Epithelial cell of proximal tubule (primary cell): ENCODE measurements at regions not wholly inside any gene's neighbourhood (a gene's known extent, or its start where the extent isn't known, plus 50 kb on each side); places are given as distances from the start of the nearest gene placed in this dataset.

Experiments
- DNase-seq: peaks from one replicate; pipeline ENCODE4 v3.0.0-alpha.2; 2011; ENCODE audit warnings: low read depth
- H3K4me3 ChIP-seq: 2 replicates; pipeline ENCODE4 v1.5.1; 2011; ENCODE audit warnings: low read depth, mild to moderate bottlenecking, low read length
- CTCF ChIP-seq: conservative IDR thresholded peaks from 2 replicates; pipeline ENCODE4 v1.5.1; 2012; ENCODE audit warnings: low read depth, mild to moderate bottlenecking, low read length

DNA sequence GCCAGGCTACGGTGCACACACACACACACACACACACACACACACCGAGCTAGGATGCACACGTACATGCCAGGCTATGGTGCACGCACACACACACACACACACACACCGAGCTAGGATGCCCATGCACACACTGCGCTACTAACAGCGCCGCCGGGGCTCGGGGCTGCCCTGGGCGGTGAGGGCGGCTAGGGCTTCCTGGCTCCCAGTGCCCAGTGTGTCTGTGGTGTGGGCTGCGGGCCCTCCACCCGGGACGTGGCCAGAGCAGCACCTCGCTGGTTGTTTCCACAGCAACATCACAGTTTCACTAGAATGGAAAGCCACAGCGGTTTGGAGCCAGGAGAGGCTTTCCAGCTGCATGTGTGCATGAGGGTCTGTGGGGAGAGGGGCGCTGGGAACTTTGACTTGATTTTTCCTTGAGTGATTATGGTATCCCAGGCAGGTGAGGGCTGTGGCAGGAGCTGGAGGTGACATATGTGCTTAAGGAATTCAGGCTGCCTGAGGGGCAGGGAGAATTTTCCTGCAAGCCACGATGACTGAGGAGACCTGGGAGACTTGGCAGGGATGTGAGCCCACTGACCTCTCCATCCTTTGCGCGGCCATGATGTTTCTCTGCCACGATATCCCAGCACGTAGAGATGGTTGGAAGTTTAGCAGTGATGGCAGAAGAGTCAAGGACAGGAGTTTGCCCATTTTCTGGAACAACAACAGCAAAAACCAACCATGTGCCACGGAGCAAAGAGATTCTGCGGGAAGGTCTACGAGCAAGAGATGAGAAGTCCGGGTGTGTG, 195.9 kb downstream of the SNX19 start:
- no peak for TF ChIP-seq CTCF
- H3K4me3 ChIP-seq, result no peak overlapping the region
- no peak for DNase-seq

DNA sequence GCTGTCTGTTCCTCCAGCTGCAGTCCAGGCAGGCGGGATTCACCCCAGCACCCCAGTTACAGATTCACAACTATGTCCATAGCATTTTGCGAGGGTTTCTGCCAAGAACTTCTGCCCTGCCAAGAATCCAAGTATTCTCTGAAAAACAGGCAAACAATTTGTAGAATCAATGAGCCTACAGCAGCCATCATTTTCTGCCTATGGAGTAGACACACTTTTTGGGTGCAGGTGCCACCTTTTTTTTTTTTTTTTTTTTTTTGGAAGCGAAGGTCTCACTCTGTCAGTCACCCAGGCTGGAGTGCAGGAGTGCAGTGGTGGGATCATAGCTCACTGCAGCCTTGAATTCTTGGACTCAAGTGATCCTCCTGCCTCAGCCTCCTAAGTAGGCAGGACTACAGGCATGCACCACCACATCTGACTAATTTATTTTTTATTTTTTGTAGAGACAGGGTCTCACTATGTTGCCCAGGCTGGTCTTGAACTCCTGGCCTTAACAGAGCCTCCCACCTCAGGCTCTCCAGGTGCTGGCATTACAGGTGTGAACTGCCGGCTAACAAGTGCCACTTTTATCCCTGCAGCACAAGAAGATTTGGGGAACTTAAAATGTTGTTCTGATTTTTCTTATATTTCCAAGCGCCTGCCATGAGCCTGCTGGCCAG, 195.1 kb downstream of the SNX19 start:
- no peak for DNase-seq
- H3K4me3 ChIP-seq, result no peak overlapping the region
- no peak for TF ChIP-seq CTCF

- H3K4me3 ChIP-seq, result no peak overlapping the region
- no peak for TF ChIP-seq CTCF
- no peak for DNase-seq
Measured at GRCh38 chr11:130721736-130722135, 194.5 kb downstream of the SNX19 start.

DNA sequence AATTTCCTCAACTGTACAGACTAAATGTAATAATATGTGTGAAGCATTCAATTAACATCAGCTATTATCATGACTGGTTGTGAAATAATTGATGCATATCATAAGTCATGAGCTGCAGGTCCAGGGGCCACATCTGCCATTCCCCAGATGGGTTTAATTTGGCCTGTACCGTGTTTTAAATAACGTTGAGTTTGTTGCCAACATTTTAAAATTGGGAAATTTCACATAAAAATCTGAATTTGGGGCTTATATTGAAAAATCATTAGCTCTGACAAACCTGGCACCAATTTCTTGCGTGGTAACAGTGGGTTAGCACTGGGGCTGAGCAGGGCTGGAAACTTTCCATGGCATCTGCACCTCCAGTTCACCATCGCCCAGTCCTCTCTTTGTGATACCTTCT, 193.9 kb downstream of the SNX19 start:
- no peak for DNase-seq
- H3K4me3 ChIP-seq, result no peak overlapping the region
- no peak for TF ChIP-seq CTCF

- no peak for TF ChIP-seq CTCF
- no peak overlapping the region for H3K4me3 ChIP-seq
- no peak for DNase-seq
Measured at GRCh38 chr11:130725421-130726233, 190.7 kb downstream of the SNX19 start.

GRCh38 chr11:130726234-130727037, 189.8 kb downstream of the SNX19 start:
- TF ChIP-seq CTCF, result no peak
- DNase-seq, result no peak
- H3K4me3 ChIP-seq, result no peak overlapping the region
